Right lobe of liver (tissue), 4 donors: ENCODE measurements at regions not wholly inside any gene's neighbourhood (a gene's known extent, or its start where the extent isn't known, plus 50 kb on each side); places are given as distances from the start of the nearest gene placed in this dataset.

Experiments
- POLR2A ChIP-seq: fragments of 450-650 bp; IDR thresholded peaks from one replicate; pipeline ENCODE4 v1.6.1; 2017; ENCODE audit warnings: antibody characterized with exemption, mild to moderate bottlenecking
- TF ChIP-seq, protein P1 (sequence below), 4 donors: fragments of 200-600 bp in 3 of 4; fragments of 450-650 bp in 1 of 4; IDR thresholded peaks; one replicate each; pipeline versions ENCODE4 v1.5.1 to v1.8.0; 2016 to 2022; ENCODE audit warnings: antibody characterized with exemption in 4 of 4, mild to moderate bottlenecking in 2 of 4
- donor health status: DM: no; HTN: no; CAD: no.
- donor health status: DM: no; HTN: no; CAD: no.
- donor health status: DM: no; HTN: yes; CAD: no.

DNA sequence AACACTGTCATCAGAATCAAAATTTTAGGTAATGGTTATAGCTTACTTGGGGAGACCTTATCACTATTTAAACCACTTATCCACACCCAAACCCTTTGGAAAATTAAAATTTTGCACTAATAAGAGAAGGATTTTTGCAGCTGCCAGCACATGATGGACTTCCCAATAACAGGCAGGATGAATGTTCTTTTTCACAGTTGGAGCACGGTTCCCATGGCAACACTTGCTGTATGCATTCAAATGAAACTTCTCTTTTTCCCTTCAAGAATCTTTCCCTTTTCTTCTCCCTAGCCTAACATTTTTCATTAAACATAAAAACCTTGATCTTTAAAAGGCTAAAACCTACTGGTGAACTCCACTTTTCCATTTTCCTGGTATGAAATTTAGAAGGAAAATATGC is 768.2 kb downstream of the KCTD8 start:
- TF ChIP-seq, protein P1, sequence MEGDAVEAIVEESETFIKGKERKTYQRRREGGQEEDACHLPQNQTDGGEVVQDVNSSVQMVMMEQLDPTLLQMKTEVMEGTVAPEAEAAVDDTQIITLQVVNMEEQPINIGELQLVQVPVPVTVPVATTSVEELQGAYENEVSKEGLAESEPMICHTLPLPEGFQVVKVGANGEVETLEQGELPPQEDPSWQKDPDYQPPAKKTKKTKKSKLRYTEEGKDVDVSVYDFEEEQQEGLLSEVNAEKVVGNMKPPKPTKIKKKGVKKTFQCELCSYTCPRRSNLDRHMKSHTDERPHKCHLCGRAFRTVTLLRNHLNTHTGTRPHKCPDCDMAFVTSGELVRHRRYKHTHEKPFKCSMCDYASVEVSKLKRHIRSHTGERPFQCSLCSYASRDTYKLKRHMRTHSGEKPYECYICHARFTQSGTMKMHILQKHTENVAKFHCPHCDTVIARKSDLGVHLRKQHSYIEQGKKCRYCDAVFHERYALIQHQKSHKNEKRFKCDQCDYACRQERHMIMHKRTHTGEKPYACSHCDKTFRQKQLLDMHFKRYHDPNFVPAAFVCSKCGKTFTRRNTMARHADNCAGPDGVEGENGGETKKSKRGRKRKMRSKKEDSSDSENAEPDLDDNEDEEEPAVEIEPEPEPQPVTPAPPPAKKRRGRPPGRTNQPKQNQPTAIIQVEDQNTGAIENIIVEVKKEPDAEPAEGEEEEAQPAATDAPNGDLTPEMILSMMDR (IDR thresholded peaks at IDR 0.05) = no peak
- no peak for TF ChIP-seq POLR2A
